NCI-H1092 (cell line): ENCODE measurements at regions not wholly inside any gene's neighbourhood (a gene's known extent, or its start where the extent isn't known, plus 50 kb on each side); places are given as distances from the start of the nearest gene placed in this dataset.
"Not testable (repeated sequence)": the region's sequence is repeated elsewhere in the genome, so short reads cannot be mapped to it uniquely, and the experiment has no call there.

ENCODE experiments used
- DNase-seq: peaks from one replicate; lab custom pipeline; 2025; lab: John Stamatoyannopoulos, UW

- DNase-seq = not testable (repeated sequence)
Observed at GRCh38 chr4:3633277-3633676, 101.1 kb upstream of the LRPAP1 start.

GRCh38 chr4:3632794-3633193, 100.6 kb upstream of the LRPAP1 start:
- not testable (repeated sequence) for DNase-seq

GRCh38 chr4:3631544-3632266, 99.5 kb upstream of the LRPAP1 start:
- not testable (repeated sequence) for DNase-seq

GRCh38 chr4:3630598-3631543, 98.6 kb upstream of the LRPAP1 start:
- no peak for DNase-seq

GRCh38 chr4:3630136-3630597, 97.9 kb upstream of the LRPAP1 start:
- DNase-seq = no peak

- no peak for DNase-seq
Observed at GRCh38 chr4:3629665-3630064, 97.4 kb upstream of the LRPAP1 start.

GRCh38 chr4:3629176-3629575, 97.0 kb upstream of the LRPAP1 start:
- DNase-seq = not testable (repeated sequence)

GRCh38 chr4:3628868-3629175, 96.6 kb upstream of the LRPAP1 start:
- no peak for DNase-seq

- DNase-seq = not testable (repeated sequence)
Observed at GRCh38 chr4:3627967-3628867, 96.0 kb upstream of the LRPAP1 start.

GRCh38 chr4:3627456-3627855, 95.2 kb upstream of the LRPAP1 start:
- DNase-seq = not testable (repeated sequence)

- DNase-seq = not testable (repeated sequence)
Observed at GRCh38 chr4:3626131-3626884, 94.1 kb upstream of the LRPAP1 start.

GRCh38 chr4:3625286-3625875, 93.2 kb upstream of the LRPAP1 start:
- not testable (repeated sequence) for DNase-seq

- DNase-seq = not testable (repeated sequence)
Observed at GRCh38 chr4:3623809-3624329, 91.6 kb upstream of the LRPAP1 start.

GRCh38 chr4:3623106-3623505, 90.9 kb upstream of the LRPAP1 start:
- no peak for DNase-seq

- DNase-seq = not testable (repeated sequence)
Observed at GRCh38 chr4:3620365-3620764, 88.1 kb upstream of the LRPAP1 start.

GRCh38 chr4:3619698-3620097, 87.5 kb upstream of the LRPAP1 start:
- DNase-seq = not testable (repeated sequence)

- DNase-seq = not testable (repeated sequence)
Observed at GRCh38 chr4:3618341-3618740, 86.1 kb upstream of the LRPAP1 start.

GRCh38 chr4:3615386-3616286, 83.4 kb upstream of the LRPAP1 start:
- no peak for DNase-seq

- no peak for DNase-seq
Observed at GRCh38 chr4:3614731-3614980, 82.4 kb upstream of the LRPAP1 start.
